IMR-90 (cell line): ENCODE measurements at regions not wholly inside any gene's neighbourhood (a gene's known extent, or its start where the extent isn't known, plus 50 kb on each side); places are given as distances from the start of the nearest gene placed in this dataset.

Source experiments
- BHLHE40 ChIP-seq: fragments of 150-350 bp; IDR thresholded peaks from 2 replicates; pipeline ENCODE4 v1.6.1; 2016; ENCODE audit warnings: mild to moderate bottlenecking, low read depth, low read length
- MAFK ChIP-seq: IDR thresholded peaks from 2 replicates; pipeline ENCODE4 v1.6.1; 2012; ENCODE audit warnings: low read depth, low read length, improper control_type of control experiment

DNA sequence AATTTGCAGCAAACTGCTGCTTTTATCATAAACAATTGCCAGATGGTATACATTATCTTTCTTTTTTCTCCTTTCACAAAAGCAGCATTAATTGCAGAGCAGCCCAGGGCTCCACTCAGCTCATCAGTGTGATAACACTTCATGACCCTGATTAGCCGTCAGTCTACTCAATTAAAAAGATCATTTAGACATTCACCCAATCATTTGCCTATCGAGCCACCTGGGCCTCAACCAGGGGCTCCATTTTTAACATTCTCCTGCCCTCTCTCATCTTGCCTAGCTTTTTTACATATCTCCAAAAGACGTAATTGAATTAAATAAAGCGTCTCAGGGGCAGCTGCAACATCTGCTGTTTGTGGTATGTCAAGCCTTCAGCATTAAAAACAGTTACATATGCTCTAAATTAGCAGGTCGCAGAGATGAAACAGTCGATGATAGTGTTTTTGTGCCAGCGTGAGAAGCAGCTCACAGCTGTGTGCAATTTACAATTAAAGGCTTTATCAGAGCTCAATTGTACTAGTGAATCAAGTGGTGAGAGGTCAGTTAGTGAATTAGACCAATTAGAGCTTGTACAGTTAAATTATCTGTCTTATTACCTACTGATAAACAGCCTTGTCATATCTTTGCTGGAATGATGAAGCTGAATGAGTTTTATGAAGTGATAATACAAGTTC, 522.5 kb downstream of the ETV1 start:
- no peak for TF ChIP-seq MAFK
- no peak for TF ChIP-seq BHLHE40
